H9 (cell line): ENCODE measurements at regions not wholly inside any gene's neighbourhood (a gene's known extent, or its start where the extent isn't known, plus 50 kb on each side); places are given as distances from the start of the nearest gene placed in this dataset.
"Not testable (repeated sequence)": the region's sequence is repeated elsewhere in the genome, so short reads cannot be mapped to it uniquely, and the experiment has no call there.

Source experiments
- DNase-seq: peaks from one replicate; pipeline ENCODE4 v3.0.0-alpha.2; 2017
- H2AFZ ChIP-seq: one replicate; pipeline ENCODE4 v1.6.1; 2013; ENCODE audit warnings: mild to moderate bottlenecking, low read length, control low read depth, moderate library complexity
- H2AK5ac ChIP-seq: 2 replicates; pipeline ENCODE4 v1.6.1; 2013; ENCODE audit warnings: low read length, control low read depth, mixed read lengths; ENCODE audit not compliant: insufficient read length
- H2BK120ac ChIP-seq: one replicate; pipeline ENCODE4 v1.6.1; 2013; ENCODE audit warnings: low read depth, mild to moderate bottlenecking, low read length, control low read depth, inconsistent platforms; ENCODE audit not compliant: poor library complexity, severe bottlenecking
- H2BK12ac ChIP-seq: 2 replicates; pipeline ENCODE4 v1.6.1; 2013; ENCODE audit warnings: low read length, control low read depth, mixed read lengths, low read depth; ENCODE audit not compliant: insufficient read length
- H2BK15ac ChIP-seq: 2 replicates; pipeline ENCODE4 v1.6.1; 2013; ENCODE audit warnings: low read depth, low read length, control low read depth
- H2BK20ac ChIP-seq: one replicate; pipeline ENCODE4 v1.6.1; 2013; ENCODE audit warnings: low read depth, mild to moderate bottlenecking, low read length, control low read depth, inconsistent platforms; ENCODE audit not compliant: poor library complexity, severe bottlenecking
- H2BK5ac ChIP-seq: 2 replicates; pipeline ENCODE4 v1.6.1; 2013; ENCODE audit warnings: low read length, control low read depth, mixed read lengths; ENCODE audit not compliant: insufficient read length
- H3K14ac ChIP-seq: 2 replicates; pipeline ENCODE4 v1.6.1; 2013; ENCODE audit warnings: low read length, control low read depth; ENCODE audit not compliant: insufficient read depth
- H3K18ac ChIP-seq: 2 replicates; pipeline ENCODE4 v1.6.1; 2013; ENCODE audit warnings: low read depth, mild to moderate bottlenecking, mixed read lengths, low read length, control low read depth; ENCODE audit not compliant: insufficient read length
- H3K23ac ChIP-seq: 2 replicates; pipeline ENCODE4 v1.6.1; 2013; ENCODE audit warnings: low read length, control low read depth, mixed read lengths, low read depth; ENCODE audit not compliant: insufficient read length
- H3K23me2 ChIP-seq: 2 replicates; pipeline ENCODE4 v1.6.1; 2013; ENCODE audit warnings: low read depth, mild to moderate bottlenecking, mixed read lengths, low read length, control low read depth; ENCODE audit not compliant: insufficient read length, poor library complexity, severe bottlenecking
- H3K27ac ChIP-seq: 2 replicates; pipeline ENCODE4 v1.5.1; 2013; ENCODE audit warnings: low read length, control low read depth, mixed read lengths, low read depth; ENCODE audit not compliant: insufficient read length
- H3K27me3 ChIP-seq: 2 replicates; pipeline ENCODE4 v1.6.1; 2013; ENCODE audit warnings: low read length, control low read depth, inconsistent platforms; ENCODE audit not compliant: insufficient read depth
- H3K4ac ChIP-seq: 2 replicates; pipeline ENCODE4 v1.6.1; 2013; ENCODE audit warnings: low read depth, mild to moderate bottlenecking, control low read depth, inconsistent platforms, low read length, moderate library complexity
- H3K4me1 ChIP-seq: 2 replicates; pipeline ENCODE4 v1.6.1; 2013; ENCODE audit warnings: low read length, control low read depth, inconsistent platforms; ENCODE audit not compliant: insufficient read depth
- H3K4me2 ChIP-seq: 2 replicates; pipeline ENCODE4 v1.6.1; 2013; ENCODE audit warnings: low read length, control low read depth, mixed read lengths; ENCODE audit not compliant: insufficient read length, insufficient read depth
- H3K56ac ChIP-seq: 2 replicates; pipeline ENCODE4 v1.6.1; 2013; ENCODE audit warnings: low read depth, mild to moderate bottlenecking, mixed read lengths, low read length, control low read depth; ENCODE audit not compliant: insufficient read length
- H3K79me1 ChIP-seq: 2 replicates; pipeline ENCODE4 v1.6.1; 2013; ENCODE audit warnings: low read depth, mild to moderate bottlenecking, moderate library complexity, low read length, control low read depth, inconsistent platforms; ENCODE audit not compliant: insufficient read depth, poor library complexity, severe bottlenecking
- H3K79me2 ChIP-seq: 2 replicates; pipeline ENCODE4 v1.6.1; 2013; ENCODE audit warnings: low read length, control low read depth, inconsistent platforms; ENCODE audit not compliant: insufficient read depth
- H3K9ac ChIP-seq: 2 replicates; pipeline ENCODE4 v1.6.1; 2013; ENCODE audit warnings: low read length, control low read depth, mixed read lengths; ENCODE audit not compliant: insufficient read length; ENCODE audit errors: extremely low read depth
- H3K9me3 ChIP-seq: one replicate; pipeline ENCODE4 v1.6.1; 2013; ENCODE audit warnings: low read depth, low read length, inconsistent platforms; ENCODE audit not compliant: control insufficient read depth
- H3T11ph ChIP-seq: one replicate; pipeline ENCODE4 v1.6.1; 2013; ENCODE audit warnings: mild to moderate bottlenecking, low read length, control low read depth, inconsistent platforms
- H4K20me1 ChIP-seq: one replicate; pipeline ENCODE4 v1.6.1; 2013; ENCODE audit not compliant: control insufficient read depth, insufficient read length, insufficient read depth
- H4K5ac ChIP-seq: 2 replicates; pipeline ENCODE4 v1.6.1; 2013; ENCODE audit warnings: low read depth, mild to moderate bottlenecking, mixed read lengths, low read length, control low read depth; ENCODE audit not compliant: insufficient read length
- H4K8ac ChIP-seq: replicated peaks from 2 replicates; pipeline ENCODE4 v1.6.1; 2013; ENCODE audit warnings: low read length, control low read depth, mixed read lengths, low read depth; ENCODE audit not compliant: insufficient read length
- H4K91ac ChIP-seq: 2 replicates; pipeline ENCODE4 v1.6.1; 2013; ENCODE audit warnings: low read depth, mild to moderate bottlenecking, moderate library complexity, mixed read lengths, low read length, control low read depth; ENCODE audit not compliant: insufficient read length
- H3K27ac Mint-ChIP-seq, 3 experiments: 2 replicates in 2 of 3; 3 replicates in 1 of 3; pipeline ENCODE4 v1.8.0; 2020 to 2021; ENCODE audit warnings: mixed read lengths in 3 of 3, mild to moderate bottlenecking in 1 of 3, moderate library complexity in 1 of 3
- H3K27me3 Mint-ChIP-seq: 2 replicates; pipeline ENCODE4 v1.8.0; 2021; ENCODE audit warnings: low read depth, mild to moderate bottlenecking, moderate library complexity, mixed read lengths
- H3K36me3 Mint-ChIP-seq, 3 experiments: 2 replicates in 2 of 3; 3 replicates in 1 of 3; pipeline ENCODE4 v1.8.0; 2020 to 2021; ENCODE audit warnings: low read depth in 3 of 3, mixed read lengths in 3 of 3; ENCODE audit not compliant: insufficient read depth in 1 of 3
- H3K4me1 Mint-ChIP-seq, 2 experiments: 2 replicates each; pipeline ENCODE4 v1.8.0; 2020; ENCODE audit warnings: mixed read lengths in 2 of 2
- H3K4me3 Mint-ChIP-seq, 2 experiments: 2 replicates in 1 of 2; 3 replicates in 1 of 2; pipeline ENCODE4 v1.8.0; 2020 to 2021; ENCODE audit warnings: mild to moderate bottlenecking in 2 of 2, mixed read lengths in 2 of 2, moderate library complexity in 1 of 2
- H3K9me3 Mint-ChIP-seq, 2 experiments: 2 replicates in 1 of 2; 3 replicates in 1 of 2; pipeline ENCODE4 v1.8.0; 2020; ENCODE audit warnings: mild to moderate bottlenecking in 2 of 2, mixed read lengths in 2 of 2, moderate library complexity in 1 of 2
- WGBS: extraction: QIAGEN DNeasy Blood & Tissue Kit; methylation state at CpG from one replicate; pipeline ENCODE4 v1.1.7; 2013; ENCODE audit warnings: missing lambda C conversion rate, low lambda C conversion rate, mixed read lengths; ENCODE audit not compliant: insufficient read length; ENCODE audit errors: extremely low coverage; 5-methylcytosine and 5-hydroxymethylcytosine counted together

GRCh38 chr3:167018591-167019111 is 361.4 kb downstream of the ZBBX start:
- H3K14ac ChIP-seq, H4K20me1 ChIP-seq, H2BK12ac ChIP-seq, H2BK20ac ChIP-seq, H2BK5ac ChIP-seq, H2AFZ ChIP-seq, H2AK5ac ChIP-seq, H3K27me3 Mint-ChIP-seq, H4K91ac ChIP-seq, H3K27ac Mint-ChIP-seq, H3K27me3 ChIP-seq, H3K56ac ChIP-seq, H3K4me1 ChIP-seq, H2BK120ac ChIP-seq, H2BK15ac ChIP-seq, H3K4me3 Mint-ChIP-seq, H3K23me2 ChIP-seq, H3K79me2 ChIP-seq, H4K8ac ChIP-seq, H3K4me2 ChIP-seq, H3T11ph ChIP-seq, H3K79me1 ChIP-seq, H3K4me1 Mint-ChIP-seq, H3K18ac ChIP-seq, H3K9me3 ChIP-seq, H4K5ac ChIP-seq, H3K4ac ChIP-seq, DNase-seq, H3K9ac ChIP-seq, H3K23ac ChIP-seq, H3K27ac ChIP-seq: not testable (repeated sequence)
- peaks cover 8 to 12% (median 9%) of the 10 kb centered on the region in 3 experiments; a peak in 6 of 7 replicates for H3K36me3 Mint-ChIP-seq
- no CpG with 5 or more reads among the region's 34 CpGs for WGBS
- peaks cover 18 to 23% of the 10 kb centered on the region in 2 experiments for H3K9me3 Mint-ChIP-seq
